ENCODE measurements at regions not wholly inside any gene's neighbourhood (a gene's known extent, or its start where the extent isn't known, plus 50 kb on each side); places are given as distances from the start of the nearest gene placed in this dataset.

- Histone ChIP-seq H3K27ac (no peak overlapping the region), H3K9me3 (peaks cover 0 to 26% (median 2%) of the 10 kb centered on the region in 11 donors), H3K4me3 (no peak overlapping the region), H3K27me3 (no peaks in the 10 kb centered on the region), H3K36me3 (no peaks in the 10 kb centered on the region), H3K4me1 (no peaks in the 10 kb centered on the region)
- no peak for ATAC-seq
- TF ChIP-seq, protein P1, sequence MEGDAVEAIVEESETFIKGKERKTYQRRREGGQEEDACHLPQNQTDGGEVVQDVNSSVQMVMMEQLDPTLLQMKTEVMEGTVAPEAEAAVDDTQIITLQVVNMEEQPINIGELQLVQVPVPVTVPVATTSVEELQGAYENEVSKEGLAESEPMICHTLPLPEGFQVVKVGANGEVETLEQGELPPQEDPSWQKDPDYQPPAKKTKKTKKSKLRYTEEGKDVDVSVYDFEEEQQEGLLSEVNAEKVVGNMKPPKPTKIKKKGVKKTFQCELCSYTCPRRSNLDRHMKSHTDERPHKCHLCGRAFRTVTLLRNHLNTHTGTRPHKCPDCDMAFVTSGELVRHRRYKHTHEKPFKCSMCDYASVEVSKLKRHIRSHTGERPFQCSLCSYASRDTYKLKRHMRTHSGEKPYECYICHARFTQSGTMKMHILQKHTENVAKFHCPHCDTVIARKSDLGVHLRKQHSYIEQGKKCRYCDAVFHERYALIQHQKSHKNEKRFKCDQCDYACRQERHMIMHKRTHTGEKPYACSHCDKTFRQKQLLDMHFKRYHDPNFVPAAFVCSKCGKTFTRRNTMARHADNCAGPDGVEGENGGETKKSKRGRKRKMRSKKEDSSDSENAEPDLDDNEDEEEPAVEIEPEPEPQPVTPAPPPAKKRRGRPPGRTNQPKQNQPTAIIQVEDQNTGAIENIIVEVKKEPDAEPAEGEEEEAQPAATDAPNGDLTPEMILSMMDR (IDR thresholded peaks at IDR 0.05): no peak
- 94 to 97% methylated on average over 19 of the region's 19 CpGs for WGBS, 2 donors
- intact Hi-C loops (cut with DNase I): no loop called here
- no peak for DNase-seq
These were observed 275.5 kb downstream of the EFNB2 start for GRCh38 chr13:106259928-106260327.

DNA sequence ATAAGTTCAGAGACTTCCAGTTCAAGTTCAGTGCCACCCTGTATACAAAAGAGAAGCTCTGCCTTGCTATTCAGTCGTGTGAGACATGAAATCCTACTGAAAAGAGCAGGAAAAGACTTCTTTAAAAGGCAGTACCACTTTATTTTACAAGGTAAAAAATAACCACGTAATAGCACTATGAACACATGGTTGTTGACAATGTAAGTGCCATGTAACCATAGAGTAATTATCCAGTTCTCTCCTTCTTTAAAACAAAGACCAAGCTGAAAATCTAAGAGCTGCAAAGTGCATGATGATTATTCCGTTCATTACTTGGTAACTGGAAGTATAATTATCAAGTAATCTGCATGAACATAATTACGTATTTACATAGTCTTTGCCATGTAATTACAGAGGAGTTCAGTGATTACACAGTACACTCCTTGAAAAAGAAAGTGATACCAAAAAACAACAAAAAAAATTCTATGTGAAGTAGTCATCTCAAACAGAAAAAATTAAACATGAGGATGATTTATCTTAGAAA is 288.7 kb downstream of the EFNB2 start:
- intact Hi-C loops (cut with DNase I): no loop called here
- Histone ChIP-seq H3K27me3 (peaks cover 0 to 29% (median 5%) of the 10 kb centered on the region in 7 donors), H3K9me3 (no peaks in the 10 kb centered on the region), H3K27ac (no peak overlapping the region), H3K4me1 (no peaks in the 10 kb centered on the region), H3K36me3 (no peaks in the 10 kb centered on the region), H3K4me3 (no peak overlapping the region)
- DNase-seq: no peak
- WGBS, 2 donors: 70 to 83% methylated on average over 4 of the region's 4 CpGs
- no peak for ATAC-seq
- TF ChIP-seq, protein P1 (IDR thresholded peaks at IDR 0.05): no peak

GRCh38 chr13:106246242-106246641 is 289.2 kb downstream of the EFNB2 start:
- intact Hi-C loops (cut with DNase I): no loop called here
- TF ChIP-seq, protein P1 (IDR thresholded peaks at IDR 0.05): no peak

GRCh38 chr13:106243011-106243565 is 292.4 kb downstream of the EFNB2 start:
- no peak overlapping the region for H3K4me3 ChIP-seq
- peaks cover 0 to 29% (median 5%) of the 10 kb centered on the region in 7 donors for H3K27me3 ChIP-seq
- DNase-seq (no peak), ATAC-seq (no peak)
- no peak overlapping the region for H3K27ac ChIP-seq
- H3K4me1 ChIP-seq: no peaks in the 10 kb centered on the region
- H3K36me3 ChIP-seq: no peaks in the 10 kb centered on the region
- H3K9me3 ChIP-seq: no peaks in the 10 kb centered on the region
- WGBS, 2 donors: 83 to 91% methylated on average over 6 of the region's 6 CpGs
- intact Hi-C loops (cut with DNase I): no loop called here
- TF ChIP-seq, protein P1 (IDR thresholded peaks at IDR 0.05): no peak

More at GRCh38 chr13:106246242-106246641, 289.2 kb downstream of the EFNB2 start:
- no peak overlapping the region for H3K27ac ChIP-seq
- peaks cover 0 to 29% (median 5%) of the 10 kb centered on the region in 7 donors for H3K27me3 ChIP-seq
- H3K9me3 ChIP-seq: no peaks in the 10 kb centered on the region
- no peaks in the 10 kb centered on the region for H3K36me3 ChIP-seq
- no peak for DNase-seq
- ATAC-seq: no peak
- no peaks in the 10 kb centered on the region for H3K4me1 ChIP-seq
- H3K4me3 ChIP-seq: no peak overlapping the region
- WGBS, 2 donors: 89 to 93% methylated on average over 3 of the region's 3 CpGs
